SK-N-SH (cell line): ENCODE measurements at regions not wholly inside any gene's neighbourhood (a gene's known extent, or its start where the extent isn't known, plus 50 kb on each side); places are given as distances from the start of the nearest gene placed in this dataset.

Experiments
- CTCF ChIA-PET: fragments of 300-600, 350-600 bp; formaldehyde crosslinking; extraction: SDS; loops from one replicate; lab custom pipeline; 2021; lab: Yijun Ruan, JAX
- POLR2A ChIA-PET: fragments of 350-600 bp; sonication (Branson Sonifier 250); formaldehyde crosslinking; extraction: SDS; loops from one replicate; lab custom pipeline; 2020; ENCODE audit warnings: antibody characterized with exemption, inconsistent platforms; lab: Yijun Ruan, JAX
- DNase-seq: peaks from one replicate; pipeline ENCODE4 v3.0.0; 2012
- H2AFZ ChIP-seq: fragments of 200-600 bp; sonication (generic); 2 replicates; pipeline ENCODE4 v1.8.1; 2016; ENCODE audit warnings: antibody characterized with exemption, mild to moderate bottlenecking, low read depth
- H3F3A ChIP-seq: fragments of 200-600 bp; sonication (generic); replicated peaks from 2 replicates; pipeline ENCODE3; 2016; ENCODE audit warnings: antibody characterized with exemption, mild to moderate bottlenecking; ENCODE audit not compliant: insufficient read depth
- H3K27ac ChIP-seq, 2 experiments: fragments of 200-500 bp in 1 of 2; fragments of 200-600 bp in 1 of 2; sonication (Bioruptor generic) in 1 of 2; sonication (generic), shearing (Covaris generic) in 1 of 2; 2 replicates each; pipeline versions ENCODE4 v1.5.1 to v1.6.1; 2014 to 2016; ENCODE audit warnings: low read depth in 2 of 2, inconsistent platforms in 1 of 2, low read length in 1 of 2, mild to moderate bottlenecking in 1 of 2, mixed read lengths in 1 of 2
- H3K27me3 ChIP-seq: fragments of 200-600 bp; sonication (generic), shearing (Covaris generic); 2 replicates; pipeline ENCODE4 v1.6.1; 2016; ENCODE audit warnings: mixed run types; ENCODE audit not compliant: insufficient read depth
- H3K36me3 ChIP-seq, 2 experiments: fragments of 200-500 bp in 1 of 2; fragments of 200-600 bp in 1 of 2; sonication (Bioruptor generic) in 1 of 2; sonication (generic) in 1 of 2; replicated peaks in 1 of 2; 2 replicates each; pipeline versions ENCODE3 to v1.5.1; 2014 to 2016; ENCODE audit warnings: low read length in 1 of 2, mild to moderate bottlenecking in 1 of 2; ENCODE audit not compliant: insufficient read depth in 2 of 2, control insufficient read depth in 1 of 2
- H3K4me1 ChIP-seq, 2 experiments: fragments of 200-500 bp in 1 of 2; fragments of 200-600 bp in 1 of 2; sonication (Bioruptor generic) in 1 of 2; sonication (generic), shearing (Covaris generic) in 1 of 2; 2 replicates each; pipeline versions ENCODE4 v1.5.1 to v1.6.1; 2014 to 2016; ENCODE audit warnings: low read depth in 1 of 2, low read length in 1 of 2, mixed run types in 1 of 2; ENCODE audit not compliant: insufficient read depth in 2 of 2, control insufficient read depth in 1 of 2
- H3K4me2 ChIP-seq: fragments of 200-600 bp; sonication (generic), shearing (Covaris generic); 2 replicates; pipeline ENCODE4 v1.6.1; 2017; ENCODE audit warnings: mixed run types
- H3K4me3 ChIP-seq, 2 experiments: fragments of 200-500 bp in 1 of 2; fragments of 200-600 bp in 1 of 2; sonication (Bioruptor generic) in 1 of 2; sonication (generic), shearing (Covaris generic) in 1 of 2; 2 replicates each; pipeline versions ENCODE4 v1.5.1 to v1.8.1; 2014 to 2016; ENCODE audit warnings: low read depth in 2 of 2, inconsistent platforms in 1 of 2, low read length in 1 of 2, mild to moderate bottlenecking in 1 of 2, mixed read lengths in 1 of 2, moderate library complexity in 1 of 2
- H3K79me2 ChIP-seq: fragments of 200-600 bp; sonication (generic); 2 replicates; pipeline ENCODE4 v1.8.1; 2017; ENCODE audit warnings: mild to moderate bottlenecking; ENCODE audit not compliant: insufficient read depth
- H3K9ac ChIP-seq: fragments of 200-600 bp; sonication (generic); 2 replicates; pipeline ENCODE4 v1.6.1; 2017; ENCODE audit warnings: mixed run types
- H3K9me2 ChIP-seq: fragments of 200-600 bp; sonication (generic); 2 replicates; pipeline ENCODE4 v1.6.1; 2017; ENCODE audit warnings: mixed run types
- H3K9me3 ChIP-seq: fragments of 200-600 bp; sonication (generic); 2 replicates; pipeline ENCODE4 v1.6.1; 2017; ENCODE audit warnings: mixed run types, mild to moderate bottlenecking, moderate library complexity
- H4K20me1 ChIP-seq: fragments of 200-600 bp; sonication (generic); 2 replicates; pipeline ENCODE4 v1.6.1; 2017; ENCODE audit warnings: mild to moderate bottlenecking, mixed run types; ENCODE audit not compliant: insufficient read depth
- CTCF ChIP-seq: fragments of 200-600 bp; sonication (generic); IDR thresholded peaks from 2 replicates; pipeline ENCODE4 v1.6.1; 2017; ENCODE audit warnings: antibody characterized with exemption, mild to moderate bottlenecking, moderate library complexity
- ELF1 ChIP-seq: IDR thresholded peaks from 2 replicates; pipeline ENCODE4 v1.4.0; 2012
- EZH2phosphoT487 ChIP-seq: fragments of 200-600 bp; sonication (generic); IDR thresholded peaks from 2 replicates; pipeline ENCODE4 v1.6.1; 2017; ENCODE audit warnings: low read depth, mixed run types, mild to moderate bottlenecking, antibody characterized with exemption, moderate library complexity, borderline replicate concordance
- FOSL2 ChIP-seq: IDR thresholded peaks from 2 replicates; pipeline ENCODE4 v1.4.0; 2012; ENCODE audit warnings: low read depth, mild to moderate bottlenecking, moderate library complexity, borderline replicate concordance
- GABPA ChIP-seq: IDR thresholded peaks from 2 replicates; pipeline ENCODE4 v1.4.0; 2012; ENCODE audit warnings: low read depth, mild to moderate bottlenecking
- IRF3 ChIP-seq: fragments of 150-350 bp; IDR thresholded peaks from 2 replicates; pipeline ENCODE4 v1.6.1; 2016; ENCODE audit warnings: mild to moderate bottlenecking, low read depth, low read length
- JUND ChIP-seq: IDR thresholded peaks from 2 replicates; pipeline ENCODE4 v1.4.0; 2012
- MAX ChIP-seq: IDR thresholded peaks from 2 replicates; pipeline ENCODE4 v1.4.0; 2012; ENCODE audit warnings: low read depth
- MEF2A ChIP-seq: IDR thresholded peaks from 2 replicates; pipeline ENCODE4 v1.4.0; 2012; ENCODE audit warnings: low read depth, borderline replicate concordance
- MXI1 ChIP-seq: IDR thresholded peaks from 2 replicates; pipeline ENCODE4 v1.6.1; 2012; ENCODE audit warnings: mild to moderate bottlenecking, low read depth, low read length, improper control_type of control experiment
- NRF1 ChIP-seq: IDR thresholded peaks from 2 replicates; pipeline ENCODE4 v1.6.1; 2012; ENCODE audit warnings: low read depth, mild to moderate bottlenecking, low read length
- RAD21 ChIP-seq: IDR thresholded peaks from 2 replicates; pipeline ENCODE4 v1.6.1; 2012; ENCODE audit warnings: mild to moderate bottlenecking, low read length
- RFX5 ChIP-seq: IDR thresholded peaks from 2 replicates; pipeline ENCODE4 v1.6.1; 2012; ENCODE audit warnings: mild to moderate bottlenecking, improper control_type of control experiment, low read length
- RXRA ChIP-seq: IDR thresholded peaks from 2 replicates; pipeline ENCODE4 v1.4.0; 2012; ENCODE audit warnings: low read depth, mild to moderate bottlenecking, borderline replicate concordance
- SMC3 ChIP-seq: IDR thresholded peaks from 2 replicates; pipeline ENCODE4 v1.6.1; 2012; ENCODE audit warnings: low read depth, low read length, improper control_type of control experiment
- TAF1 ChIP-seq: IDR thresholded peaks from 2 replicates; pipeline ENCODE4 v1.6.1; 2012; ENCODE audit warnings: low read depth, mild to moderate bottlenecking, low read length, moderate library complexity, borderline replicate concordance
- TEAD4 ChIP-seq: IDR thresholded peaks from 2 replicates; pipeline ENCODE4 v1.4.0; 2012; ENCODE audit warnings: mild to moderate bottlenecking, borderline replicate concordance; ENCODE audit not compliant: insufficient read depth
- USF1 ChIP-seq: IDR thresholded peaks from 2 replicates; pipeline ENCODE4 v1.4.0; 2012; ENCODE audit warnings: low read depth, borderline replicate concordance
- USF2 ChIP-seq: fragments of 150-350 bp; IDR thresholded peaks from 2 replicates; pipeline ENCODE4 v1.6.1; 2017; ENCODE audit warnings: antibody characterized with exemption, low read length, low read depth, borderline replicate concordance
- WGBS: methylation state at CpG from one replicate; pipeline ENCODE4 v1.1.6; 2017; ENCODE audit warnings: low lambda C conversion rate; 5-methylcytosine and 5-hydroxymethylcytosine counted together

GRCh38 chr9:135343837-135344522, 135.6 kb upstream of the PPP1R26 start:
- Histone ChIP-seq H3K9me3 (no peaks in the 10 kb centered on the region), H3K27me3 (no peaks in the 10 kb centered on the region), H4K20me1 (no peaks in the 10 kb centered on the region), H3K27ac (no peak overlapping the region), H3K4me1 (peaks cover 0 to 15% of the 10 kb centered on the region in 2 experiments; a peak in 2 of 4 replicates), H3K4me3 (peak overlapping the region in 1 of 2 experiments; percentile 53; a peak in 1 of 4 replicates), H3F3A (no peaks in the 10 kb centered on the region), H3K36me3 (no peaks in the 10 kb centered on the region), H2AFZ (no peak overlapping the region), H3K9ac (no peak overlapping the region), H3K79me2 (no peaks in the 10 kb centered on the region), H3K9me2 (no peaks in the 10 kb centered on the region), H3K4me2 (no peak overlapping the region)
- ChIA-PET POLR2A (no interaction called here), CTCF (interaction anchor here (1.0 to 9.9 kb wide), 7 partner anchors 11 to 266 kb away, joined by 3 to 154 read pairs (median 3); partner anchors contain the start of gene OLFM1)
- peak; percentile 90 for TF ChIP-seq RAD21
- no peak for TF ChIP-seq EZH2phosphoT487
- TF ChIP-seq SMC3: peak; percentile 79
- TF ChIP-seq USF1: no peak
- no peak for TF ChIP-seq JUND
- TF ChIP-seq CTCF: peak; percentile 32
- no peak for TF ChIP-seq RFX5
- TF ChIP-seq ELF1: no peak
- no peak for TF ChIP-seq NRF1
- no peak for TF ChIP-seq MXI1
- no peak for TF ChIP-seq TEAD4
- no peak for TF ChIP-seq USF2
- DNase-seq: peak; percentile 93
- 23% methylated on average over 12 of the region's 25 CpGs for WGBS

GRCh38 chr9:135344523-135344901, 135.1 kb upstream of the PPP1R26 start:
- no peak overlapping the region for H3K27ac ChIP-seq
- no peak for DNase-seq
- H4K20me1 ChIP-seq: no peaks in the 10 kb centered on the region
- no peak overlapping the region for H3K4me2 ChIP-seq
- 65% methylated on average over 5 of the region's 7 CpGs for WGBS
- no peak overlapping the region for H3K9ac ChIP-seq
- no peak for TF ChIP-seq MEF2A
- TF ChIP-seq MAX: no peak
- no peak for TF ChIP-seq IRF3
- TF ChIP-seq RXRA: no peak
- no peak for TF ChIP-seq EZH2phosphoT487
- no peak for TF ChIP-seq TAF1
- no peak for TF ChIP-seq FOSL2
- no peak for TF ChIP-seq USF1
- no peak for TF ChIP-seq GABPA
- H3K9me3 ChIP-seq: no peaks in the 10 kb centered on the region
- no peak overlapping the region for H3K4me3 ChIP-seq
- H3K79me2 ChIP-seq: no peaks in the 10 kb centered on the region
- H3K27me3 ChIP-seq: no peaks in the 10 kb centered on the region
- peaks cover 0 to 15% of the 10 kb centered on the region in 2 experiments; a peak in 2 of 4 replicates for H3K4me1 ChIP-seq
- H3K9me2 ChIP-seq: no peaks in the 10 kb centered on the region
- H3K36me3 ChIP-seq: no peaks in the 10 kb centered on the region
- no peak overlapping the region for H2AFZ ChIP-seq
- H3F3A ChIP-seq: no peaks in the 10 kb centered on the region
- CTCF ChIA-PET: interaction anchor here (1.2 to 9.9 kb wide), 3 partner anchors 68 to 259 kb away, joined by 3 to 154 read pairs (median 84); partner anchors contain the start of gene OLFM1
- POLR2A ChIA-PET: no interaction called here
